Right atrium auricular region (tissue), 2 donors: ENCODE measurements at regions not wholly inside any gene's neighbourhood (a gene's known extent, or its start where the extent isn't known, plus 50 kb on each side); places are given as distances from the start of the nearest gene placed in this dataset.

Source experiments
- DNase-seq: peaks from one replicate; pipeline ENCODE4 v3.0.0-alpha.2; 2019; ENCODE audit warnings: low spot score
- H3K27ac ChIP-seq, 2 donors: fragments of 200-600 bp; sonication (generic); 1 replicate in 1 of 2; 2 replicates in 1 of 2; pipeline ENCODE4 v1.5.1; 2016 to 2019
- H3K27me3 ChIP-seq, 2 donors: fragments of 200-600 bp; sonication (generic); one replicate each; pipeline versions ENCODE4 v1.5.1 to v1.6.0; 2017 to 2019
- H3K36me3 ChIP-seq: fragments of 200-600 bp; sonication (generic); one replicate; pipeline ENCODE4 v1.5.1; 2016
- H3K4me1 ChIP-seq, 2 donors: fragments of 200-600 bp; sonication (generic); one replicate each; pipeline versions ENCODE4 v1.5.1 to v1.6.0; 2017 to 2019
- H3K4me3 ChIP-seq, 2 donors: fragments of 200-600 bp; sonication (generic); 1 replicate in 1 of 2; 2 replicates in 1 of 2; pipeline ENCODE4 v1.5.1; 2017 to 2019; ENCODE audit warnings: mild to moderate bottlenecking in 1 of 2, moderate library complexity in 1 of 2
- H3K9me3 ChIP-seq, 2 donors: fragments of 200-600 bp; sonication (generic); one replicate each; pipeline ENCODE4 v1.5.1; 2019
- TF ChIP-seq, protein P1 (sequence below), 2 donors: fragments of 200-600 bp; sonication (generic); IDR thresholded peaks; one replicate each; pipeline ENCODE4 v1.5.1; 2019; ENCODE audit warnings: antibody characterized with exemption in 2 of 2

DNA sequence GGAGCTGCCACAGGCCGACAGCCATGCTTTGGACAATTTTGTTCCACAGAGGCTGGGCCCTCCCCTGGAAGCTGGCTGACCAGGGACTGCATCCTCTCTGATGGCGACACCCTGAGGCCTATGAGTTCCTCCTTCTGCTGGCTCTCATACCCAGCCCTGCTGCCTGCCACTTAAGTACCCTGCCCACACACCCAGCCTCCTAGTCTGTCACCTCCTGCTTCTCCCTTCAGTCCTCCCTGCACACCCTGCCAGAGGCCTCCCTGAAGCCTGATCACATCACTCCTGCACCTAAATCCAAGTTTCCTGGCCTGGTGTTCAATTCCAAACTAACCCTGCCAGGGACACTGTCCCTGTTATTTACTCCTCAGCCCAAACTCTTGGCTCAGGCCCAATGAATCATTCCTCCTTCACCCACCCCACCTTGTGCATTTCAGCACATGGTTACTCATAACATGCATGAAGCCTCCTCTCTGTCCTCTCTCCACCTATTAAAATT lies 136.7 kb upstream of the NECTIN1 start:
- H3K27ac ChIP-seq: no peak overlapping the region
- H3K27me3 ChIP-seq: no peaks in the 10 kb centered on the region
- H3K4me1 ChIP-seq: no peaks in the 10 kb centered on the region
- no peaks in the 10 kb centered on the region for H3K36me3 ChIP-seq
- DNase-seq: no peak
- H3K4me3 ChIP-seq: no peak overlapping the region
- TF ChIP-seq, protein P1, sequence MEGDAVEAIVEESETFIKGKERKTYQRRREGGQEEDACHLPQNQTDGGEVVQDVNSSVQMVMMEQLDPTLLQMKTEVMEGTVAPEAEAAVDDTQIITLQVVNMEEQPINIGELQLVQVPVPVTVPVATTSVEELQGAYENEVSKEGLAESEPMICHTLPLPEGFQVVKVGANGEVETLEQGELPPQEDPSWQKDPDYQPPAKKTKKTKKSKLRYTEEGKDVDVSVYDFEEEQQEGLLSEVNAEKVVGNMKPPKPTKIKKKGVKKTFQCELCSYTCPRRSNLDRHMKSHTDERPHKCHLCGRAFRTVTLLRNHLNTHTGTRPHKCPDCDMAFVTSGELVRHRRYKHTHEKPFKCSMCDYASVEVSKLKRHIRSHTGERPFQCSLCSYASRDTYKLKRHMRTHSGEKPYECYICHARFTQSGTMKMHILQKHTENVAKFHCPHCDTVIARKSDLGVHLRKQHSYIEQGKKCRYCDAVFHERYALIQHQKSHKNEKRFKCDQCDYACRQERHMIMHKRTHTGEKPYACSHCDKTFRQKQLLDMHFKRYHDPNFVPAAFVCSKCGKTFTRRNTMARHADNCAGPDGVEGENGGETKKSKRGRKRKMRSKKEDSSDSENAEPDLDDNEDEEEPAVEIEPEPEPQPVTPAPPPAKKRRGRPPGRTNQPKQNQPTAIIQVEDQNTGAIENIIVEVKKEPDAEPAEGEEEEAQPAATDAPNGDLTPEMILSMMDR (IDR thresholded peaks at IDR 0.05): no peak
- H3K9me3 ChIP-seq: no peaks in the 10 kb centered on the region

DNA sequence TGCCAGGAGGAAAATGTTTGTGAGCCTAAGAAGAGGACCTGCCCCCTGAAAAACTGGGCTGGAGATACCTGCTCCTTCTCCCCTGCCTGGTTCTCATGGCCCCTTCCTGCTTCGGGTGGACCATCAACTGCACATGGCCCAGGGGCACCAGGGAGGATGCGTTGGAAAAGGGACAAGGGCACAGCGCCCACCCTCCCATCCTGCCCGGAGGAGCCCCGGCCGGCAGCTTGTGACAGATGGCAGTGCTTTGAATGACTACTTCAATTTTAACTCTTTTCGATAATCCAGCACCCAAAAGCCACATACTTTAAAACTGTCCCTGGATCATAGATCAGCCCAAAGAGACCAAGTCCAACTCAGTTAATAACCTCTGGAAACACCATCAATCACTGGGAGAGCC lies 135.8 kb upstream of the NECTIN1 start:
- no peaks in the 10 kb centered on the region for H3K36me3 ChIP-seq
- no peaks in the 10 kb centered on the region for H3K4me1 ChIP-seq
- H3K27me3 ChIP-seq: no peaks in the 10 kb centered on the region
- TF ChIP-seq, protein P1 (IDR thresholded peaks at IDR 0.05): no peak
- no peak overlapping the region for H3K27ac ChIP-seq
- no peak overlapping the region for H3K4me3 ChIP-seq
- no peaks in the 10 kb centered on the region for H3K9me3 ChIP-seq
- DNase-seq: no peak

DNA sequence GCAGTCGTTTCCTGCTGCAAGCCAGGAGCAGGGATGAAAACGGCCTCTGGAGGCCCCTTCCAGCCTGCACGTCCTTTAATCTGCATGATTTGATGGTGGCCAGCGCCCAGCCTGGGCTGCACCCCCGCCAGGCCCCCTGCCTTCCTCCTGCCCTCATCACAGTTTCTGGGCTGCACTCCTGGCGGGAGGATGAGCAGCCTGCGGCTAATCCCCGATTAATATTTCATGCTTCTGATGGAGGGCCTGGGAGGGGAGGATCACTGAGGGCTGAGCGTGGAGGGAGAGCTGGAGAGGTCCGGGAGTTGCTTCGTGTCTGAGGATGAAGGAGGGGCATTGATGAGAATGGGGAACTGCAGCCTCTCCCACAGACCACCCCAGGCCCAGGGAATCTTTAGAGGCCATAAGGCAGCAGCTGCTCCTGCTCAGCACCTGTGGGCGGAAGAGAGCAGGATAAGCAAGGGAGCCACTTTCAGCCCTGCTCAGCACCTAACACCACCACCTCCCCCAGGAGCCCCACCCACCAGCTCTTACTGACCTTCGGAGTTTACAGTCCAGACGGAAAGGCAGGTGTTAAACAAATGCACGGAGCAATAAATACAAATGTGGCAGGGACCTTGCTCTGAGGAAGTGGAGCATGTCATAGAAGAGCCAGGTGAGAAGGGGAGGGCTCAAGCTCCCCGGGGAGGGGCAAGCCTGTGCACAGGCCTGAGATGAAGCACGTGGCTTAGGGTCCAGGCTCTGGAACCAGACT lies 135.0 kb upstream of the NECTIN1 start:
- no peak overlapping the region for H3K27ac ChIP-seq
- H3K4me1 ChIP-seq: no peaks in the 10 kb centered on the region
- H3K36me3 ChIP-seq: no peaks in the 10 kb centered on the region
- TF ChIP-seq, protein P1 (IDR thresholded peaks at IDR 0.05): no peak
- H3K27me3 ChIP-seq: no peaks in the 10 kb centered on the region
- no peak overlapping the region for H3K4me3 ChIP-seq
- no peaks in the 10 kb centered on the region for H3K9me3 ChIP-seq
- DNase-seq: no peak

DNA sequence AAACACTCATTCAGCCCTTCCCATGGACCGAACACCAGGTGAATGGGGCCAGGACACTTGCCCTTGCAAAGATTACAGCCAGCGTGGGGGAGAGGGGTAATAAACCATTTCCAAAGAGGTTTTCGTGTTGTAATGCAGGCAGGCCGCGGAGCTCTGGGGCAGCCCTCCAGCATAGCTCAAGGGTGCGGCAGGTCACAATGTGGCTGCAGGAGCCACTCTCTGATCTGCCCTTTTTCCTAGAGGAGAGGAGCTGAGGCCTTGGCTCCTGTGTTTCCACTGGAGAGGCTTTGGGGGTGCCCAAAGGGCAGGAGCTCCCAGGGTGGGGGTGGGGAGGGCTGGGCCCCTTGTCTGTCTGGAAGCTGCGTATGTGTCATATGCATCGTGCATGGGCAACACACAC lies 134.2 kb upstream of the NECTIN1 start:
- DNase-seq: no peak
- Histone ChIP-seq H3K27ac (no peak overlapping the region), H3K36me3 (no peaks in the 10 kb centered on the region), H3K4me1 (no peaks in the 10 kb centered on the region), H3K9me3 (no peaks in the 10 kb centered on the region), H3K4me3 (no peak overlapping the region), H3K27me3 (no peaks in the 10 kb centered on the region)
- TF ChIP-seq, protein P1 (IDR thresholded peaks at IDR 0.05): no peak

DNA sequence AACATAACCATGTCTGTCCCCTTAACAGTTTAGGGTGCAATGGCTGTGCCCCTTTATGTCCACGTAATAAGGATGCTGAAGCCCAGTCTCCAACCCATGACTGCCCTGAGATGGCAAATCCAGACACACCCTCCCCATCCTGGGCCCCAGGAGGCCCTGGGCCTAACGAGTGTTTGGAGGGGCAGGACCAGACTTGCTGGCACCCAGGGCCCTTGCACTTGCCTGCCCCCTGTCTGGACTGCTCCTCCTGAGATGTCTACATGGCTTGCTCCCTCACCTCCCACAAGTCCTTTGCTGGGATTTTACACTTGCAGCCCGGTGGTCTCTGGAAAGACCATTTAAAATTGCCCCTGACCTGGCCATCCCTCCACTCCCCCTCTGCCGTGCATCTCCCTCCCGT lies 132.2 kb upstream of the NECTIN1 start:
- DNase-seq: no peak
- Histone ChIP-seq H3K27me3 (no peaks in the 10 kb centered on the region), H3K4me1 (no peaks in the 10 kb centered on the region), H3K36me3 (no peaks in the 10 kb centered on the region), H3K27ac (no peak overlapping the region), H3K9me3 (no peaks in the 10 kb centered on the region), H3K4me3 (no peak overlapping the region)
- TF ChIP-seq, protein P1 (IDR thresholded peaks at IDR 0.05): no peak
